Left cardiac atrium (tissue), 4 donors: ENCODE measurements at regions not wholly inside any gene's neighbourhood (a gene's known extent, or its start where the extent isn't known, plus 50 kb on each side); places are given as distances from the start of the nearest gene placed in this dataset.

ENCODE experiments used
- ATAC-seq, 2 donors: fragments of 200-7000 bp; cut with Tn5 transposase; one replicate each; pipeline ENCODE4 v1.9.1; 2020; ENCODE audit warnings: mild to moderate bottlenecking in 2 of 2, moderate library complexity in 2 of 2
- DNase-seq: peaks from one replicate; pipeline ENCODE4 v3.0.0-alpha.2; 2020
- intact Hi-C, 2 donors: fragments of 100-400 bp; cut with DNase I; formaldehyde crosslinking; loops; one replicate each; pipeline versions ENCODE4 v1.14.1 to v1.15.1; 2022 to 2023
- donor health status: DM: no; HTN: yes; CAD: no.
- donor health status: DM: no; HTN: yes; CAD: no; lungs with severe emphysema.
- donor health status: DM: yes; HTN: yes; CAD: no.
- donor health status: Dilated cardiomyopathy.

DNA sequence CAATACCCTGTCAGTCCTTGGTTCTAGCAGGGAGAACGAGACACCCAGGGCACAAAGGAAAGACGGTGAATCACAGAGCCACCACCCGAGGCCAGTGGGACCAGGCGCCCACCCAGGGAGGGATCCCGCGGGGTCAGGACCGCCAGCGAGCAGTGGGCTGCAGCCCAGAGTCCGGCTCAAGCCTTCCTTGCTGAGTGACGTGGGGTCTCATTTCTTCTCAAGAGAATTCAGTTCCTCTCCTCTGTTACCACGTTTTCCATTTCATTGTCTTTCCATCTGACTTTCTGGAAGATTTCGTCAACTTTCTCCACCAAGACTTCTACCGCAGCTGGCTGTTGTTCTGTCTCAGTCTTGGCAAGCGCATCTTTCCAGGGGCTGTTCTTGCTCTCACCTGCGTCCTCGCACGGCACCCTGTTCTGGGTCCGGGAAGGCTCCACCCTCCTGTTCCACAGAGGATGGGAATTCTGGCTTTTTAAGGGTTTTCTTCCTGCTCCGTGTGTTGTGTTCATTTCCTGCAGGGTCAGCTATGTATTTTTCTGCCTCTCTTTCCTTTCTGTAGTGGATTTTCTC, 248.6 kb downstream of the NDUFA10 start:
- intact Hi-C loops = no loop called here
- DNase-seq (no peak), ATAC-seq (no peak)

DNA sequence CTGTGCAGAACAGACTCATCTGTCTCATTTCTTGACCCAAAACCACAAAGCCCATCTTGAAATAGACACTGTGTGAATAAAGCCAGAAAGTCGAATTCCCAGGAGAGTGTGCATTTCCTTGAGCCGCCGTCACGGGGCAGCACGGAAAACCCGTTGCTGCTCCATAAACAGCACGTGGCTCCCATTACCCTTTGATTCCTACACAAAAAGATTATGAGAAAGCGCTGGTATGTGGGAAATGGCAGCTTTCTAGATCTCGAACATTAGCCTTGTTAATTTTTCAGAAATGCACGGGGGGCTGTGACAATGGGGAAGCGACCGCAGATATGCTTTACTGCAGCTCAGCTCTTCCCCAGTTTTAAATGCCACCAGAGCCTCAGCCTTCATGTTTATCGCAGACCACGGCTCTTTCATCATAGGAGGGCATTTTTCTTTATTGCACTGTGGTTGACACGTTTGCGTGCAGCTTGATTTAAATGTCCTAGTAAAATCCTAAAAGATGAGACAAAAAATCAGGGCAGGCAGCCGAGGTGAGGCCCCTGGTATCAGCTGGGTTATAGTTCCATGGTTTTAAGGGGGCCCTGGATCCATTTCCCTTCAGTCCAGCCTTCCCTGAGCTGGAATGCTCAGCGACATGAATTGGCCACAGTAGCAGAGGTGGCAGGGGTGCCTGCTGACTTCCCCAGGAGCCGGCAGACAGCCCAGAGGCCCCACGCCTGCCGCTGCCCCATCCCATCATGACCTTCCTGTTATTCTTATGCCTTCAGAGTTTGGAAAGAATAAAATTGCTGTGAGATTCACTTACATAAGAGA, 249.3 kb downstream of the NDUFA10 start:
- intact Hi-C loops = no loop called here
- DNase-seq (no peak), ATAC-seq (no peak)

DNA sequence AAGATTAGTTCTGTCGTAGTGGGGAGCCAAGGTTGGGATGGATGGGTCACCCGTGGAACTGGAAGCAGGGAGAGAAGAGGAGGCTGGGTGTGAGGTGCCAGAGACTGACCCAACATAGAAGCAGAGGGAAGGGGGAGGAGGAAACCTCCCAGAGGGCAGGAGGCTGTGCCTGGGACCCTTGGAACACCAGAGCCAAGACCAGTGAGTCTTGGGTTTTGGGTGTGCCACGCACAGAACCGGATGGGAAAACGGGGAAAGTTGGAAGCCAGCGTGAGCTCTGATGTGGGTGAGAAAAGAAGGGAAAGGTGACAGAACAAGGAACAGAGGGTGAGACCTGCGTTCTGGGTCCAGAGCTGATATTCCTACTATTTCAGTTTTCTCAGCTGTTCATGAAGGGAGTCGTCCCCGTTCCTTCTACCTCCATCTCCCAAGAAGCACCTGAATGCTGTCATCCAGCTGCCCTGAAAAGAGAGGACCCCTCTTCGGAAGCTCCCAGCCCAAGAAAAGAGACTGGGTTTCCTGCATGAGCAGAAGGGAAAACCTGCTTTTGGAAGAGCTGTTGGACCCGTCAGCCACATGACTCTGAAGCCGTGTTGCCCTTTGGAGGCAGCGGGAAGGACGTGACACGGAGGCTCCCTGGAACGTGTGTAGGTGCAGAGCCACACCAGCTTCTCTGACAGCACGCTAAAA, 250.1 kb downstream of the NDUFA10 start:
- no peak for ATAC-seq
- no peak for DNase-seq
- intact Hi-C loops = no loop called here

DNA sequence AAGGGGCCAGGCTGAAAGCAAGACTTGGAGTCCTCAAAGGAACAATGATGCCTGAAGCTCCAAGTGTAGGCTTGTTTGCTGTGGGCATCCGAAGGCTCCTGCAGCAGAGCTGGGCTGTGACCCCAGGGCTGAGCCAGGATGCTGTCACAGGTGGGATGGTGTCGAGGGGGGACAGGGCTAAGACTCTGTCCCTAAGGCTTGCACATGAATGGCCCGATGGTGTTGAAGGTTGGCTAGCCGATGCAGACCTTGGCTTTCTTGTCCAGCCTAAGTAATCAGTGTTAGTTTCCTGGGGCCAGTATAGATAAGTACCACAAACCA, 251.0 kb downstream of the NDUFA10 start:
- no peak for ATAC-seq
- no peak for DNase-seq
- intact Hi-C loops = no loop called here

DNA sequence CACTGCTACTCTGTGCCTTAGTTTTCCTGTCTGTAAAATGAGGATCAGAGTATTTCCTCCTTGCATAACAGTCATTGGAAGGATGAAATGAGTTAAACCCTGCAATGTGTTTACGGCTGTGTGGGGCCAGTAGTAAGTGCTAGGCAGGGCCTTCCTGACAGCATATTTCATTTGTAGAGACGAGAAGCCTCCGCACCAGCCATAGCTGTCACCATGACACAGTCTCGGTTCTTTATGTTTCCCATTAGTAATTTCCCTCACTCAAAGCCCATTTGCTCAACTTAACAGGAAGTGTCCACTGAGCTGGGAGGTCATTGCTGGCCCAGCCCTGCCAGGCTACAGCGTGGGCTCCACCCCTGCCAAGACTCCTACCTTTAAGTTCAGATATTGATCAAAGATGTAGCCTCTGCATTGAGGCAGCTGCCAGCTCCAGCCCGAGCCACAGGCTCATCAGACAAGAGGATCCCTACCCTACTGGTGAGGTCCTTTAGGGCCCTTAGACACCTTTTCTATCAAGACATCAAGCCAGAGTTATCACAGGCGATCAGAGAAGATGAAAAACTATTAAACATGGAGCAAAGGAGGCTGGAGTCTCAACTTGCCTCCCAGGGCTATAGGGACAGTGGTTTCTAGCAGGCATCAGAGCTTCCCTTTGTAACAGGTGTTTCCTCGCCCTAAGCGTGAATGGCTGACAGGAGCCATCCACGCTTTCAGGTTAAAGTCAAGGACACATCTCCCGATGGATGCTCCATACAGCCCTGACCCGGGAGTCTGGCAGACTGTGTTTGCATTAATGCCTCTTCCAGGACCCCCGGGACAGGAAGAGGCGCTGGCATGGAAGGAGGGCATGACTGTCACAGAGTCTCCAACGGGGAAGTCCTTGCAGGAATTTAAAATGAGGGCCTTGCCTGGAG, 251.7 kb downstream of the NDUFA10 start:
- intact Hi-C loops = no loop called here
- ATAC-seq (no peak), DNase-seq (no peak)

DNA sequence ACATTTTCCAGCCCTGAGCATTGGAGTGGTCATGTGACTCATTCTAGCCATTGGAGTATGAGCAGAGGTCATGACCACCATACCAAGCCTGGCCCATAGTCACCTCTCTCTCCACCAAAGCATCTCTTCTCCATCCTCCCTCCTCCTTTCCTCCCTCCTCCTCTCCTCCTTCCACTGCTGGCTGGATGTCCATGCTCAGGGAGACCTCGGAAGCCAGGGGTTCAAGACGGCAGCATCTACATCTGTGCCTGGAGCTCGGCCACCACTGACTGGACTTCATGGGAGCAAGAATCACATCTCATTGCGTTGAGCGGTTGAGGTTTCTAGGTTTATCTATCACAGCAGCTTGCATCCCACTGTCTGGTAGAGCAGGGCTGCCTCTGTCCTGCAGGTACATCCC, 252.4 kb downstream of the NDUFA10 start:
- no peak for DNase-seq
- intact Hi-C loops = no loop called here

DNA sequence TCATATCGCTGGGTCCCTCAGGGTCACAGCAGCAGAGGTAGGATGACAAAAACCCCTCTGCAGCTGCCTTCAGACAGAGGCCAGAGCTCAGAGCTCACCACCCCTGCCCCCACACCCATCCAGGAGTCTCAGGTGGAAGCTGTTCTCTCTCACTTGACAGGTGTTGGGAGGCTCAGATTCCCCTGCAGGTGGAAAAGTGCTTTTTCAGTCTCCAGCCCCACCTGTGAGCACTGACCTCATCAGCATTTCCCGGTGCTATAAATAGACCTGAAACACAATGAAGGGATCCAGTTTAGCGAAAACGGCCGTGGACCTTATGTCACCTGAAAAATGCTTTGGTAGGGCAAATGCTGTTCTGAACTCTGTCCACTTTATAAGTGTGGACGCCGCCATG, 254.9 kb downstream of the NDUFA10 start:
- no peak for ATAC-seq

More for the DNA sequence above, 252.4 kb downstream of the NDUFA10 start:
- no peak for ATAC-seq

DNA sequence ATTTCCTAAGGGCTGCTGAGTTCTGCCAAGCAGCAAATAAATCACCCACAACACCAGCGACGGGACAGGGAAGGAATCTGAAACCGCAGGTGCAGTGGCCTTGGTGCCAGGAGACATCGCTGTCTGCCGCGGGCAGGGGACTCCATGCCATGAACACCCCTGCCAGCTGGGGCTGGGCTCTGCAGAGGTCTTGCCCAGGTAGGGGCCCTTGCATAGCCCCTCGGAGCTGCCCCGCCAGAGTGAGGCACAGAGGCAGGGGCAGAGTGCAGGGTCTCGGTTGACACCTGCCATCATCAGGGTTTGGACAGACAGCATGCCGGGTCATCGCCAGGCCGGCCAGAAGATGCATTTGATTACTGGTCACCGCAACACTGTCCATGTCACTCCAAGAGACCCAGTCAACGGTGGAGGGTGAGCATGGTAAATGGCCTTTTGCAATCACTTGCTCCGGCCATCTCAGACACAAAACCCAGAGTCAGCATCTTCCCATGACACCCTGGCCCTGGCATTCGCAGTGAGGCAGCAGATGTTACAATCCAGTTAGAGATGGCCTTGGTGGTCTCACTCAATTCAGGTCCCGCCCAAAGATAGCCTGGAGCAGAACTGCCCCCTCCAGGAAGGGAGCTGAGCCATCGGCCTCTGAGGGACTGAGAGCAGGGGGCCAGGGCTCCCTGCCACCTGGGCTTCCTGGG, 255.4 kb downstream of the NDUFA10 start:
- no peak for ATAC-seq
- no peak for DNase-seq
- intact Hi-C loops = no loop called here

More for the DNA sequence above, 254.9 kb downstream of the NDUFA10 start:
- intact Hi-C loops = no loop called here
- DNase-seq = no peak

DNA sequence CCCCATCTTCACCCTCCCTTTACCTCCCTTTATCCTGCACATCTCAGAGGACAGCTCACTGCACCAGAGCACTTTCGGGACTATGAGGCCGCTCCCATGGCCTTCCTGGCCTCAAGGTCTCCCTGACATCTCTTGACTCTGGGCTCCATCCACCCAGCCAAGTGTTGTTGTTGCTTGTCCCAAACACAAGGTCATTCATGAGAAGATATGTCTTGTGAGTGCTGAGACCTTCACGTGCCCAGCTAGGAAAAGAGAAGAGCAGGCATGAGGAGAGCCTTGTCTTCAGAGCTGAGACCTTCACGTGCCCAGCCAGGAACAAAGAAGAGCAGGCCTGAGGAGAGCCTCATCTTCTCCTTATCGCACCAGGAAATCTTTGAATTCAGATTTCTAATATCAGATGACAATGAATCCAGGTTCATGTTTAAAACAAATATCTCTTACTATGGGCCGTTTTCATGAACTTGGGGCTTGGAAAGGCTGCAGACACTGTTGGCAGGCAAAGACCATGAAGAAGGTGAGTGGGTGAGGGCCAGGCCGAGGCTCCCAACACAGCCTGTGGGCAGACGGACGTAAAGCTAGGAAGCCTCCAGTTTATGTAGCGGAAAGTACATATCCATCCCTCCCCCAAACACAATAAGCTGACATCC, 256.1 kb downstream of the NDUFA10 start:
- ATAC-seq (no peak), DNase-seq (no peak)
- intact Hi-C loops = no loop called here

DNA sequence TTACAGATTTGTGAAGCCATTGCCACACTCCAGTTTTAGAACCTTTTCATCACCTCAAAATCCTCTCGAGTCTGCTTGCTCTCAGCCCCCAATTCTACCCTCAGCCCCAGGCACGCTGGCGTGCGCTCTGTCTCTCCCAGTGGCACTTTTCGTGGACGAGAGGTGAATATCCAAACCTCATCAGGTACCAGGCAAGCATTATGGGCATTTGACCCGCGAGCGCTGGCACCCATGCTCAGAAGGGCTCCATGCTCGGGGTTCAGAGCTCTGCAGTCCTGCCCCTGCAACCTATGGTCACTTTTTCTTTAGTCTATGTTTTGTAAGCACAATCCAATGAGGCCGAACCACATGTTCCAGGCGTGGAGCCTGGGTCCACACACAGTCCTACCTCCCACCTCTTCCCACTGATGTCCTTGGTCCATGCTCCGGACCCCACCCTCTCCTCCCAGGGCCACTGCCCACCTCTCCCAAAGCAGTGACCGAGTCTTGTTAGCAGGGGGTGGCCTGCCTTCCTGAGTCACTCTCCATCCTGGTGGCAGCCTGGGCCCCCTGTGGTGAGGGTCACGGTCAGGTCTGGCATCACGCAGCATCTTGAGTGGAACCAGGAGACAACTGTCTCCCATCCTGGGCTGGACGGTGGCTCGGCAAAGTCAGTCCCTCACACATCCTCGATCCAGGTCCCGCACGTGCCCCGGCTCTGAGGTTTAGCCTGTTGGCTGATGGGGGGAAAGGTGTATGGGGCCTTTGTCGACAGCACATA, 256.9 kb downstream of the NDUFA10 start:
- DNase-seq (no peak), ATAC-seq (no peak)
- intact Hi-C loops = no loop called here

DNA sequence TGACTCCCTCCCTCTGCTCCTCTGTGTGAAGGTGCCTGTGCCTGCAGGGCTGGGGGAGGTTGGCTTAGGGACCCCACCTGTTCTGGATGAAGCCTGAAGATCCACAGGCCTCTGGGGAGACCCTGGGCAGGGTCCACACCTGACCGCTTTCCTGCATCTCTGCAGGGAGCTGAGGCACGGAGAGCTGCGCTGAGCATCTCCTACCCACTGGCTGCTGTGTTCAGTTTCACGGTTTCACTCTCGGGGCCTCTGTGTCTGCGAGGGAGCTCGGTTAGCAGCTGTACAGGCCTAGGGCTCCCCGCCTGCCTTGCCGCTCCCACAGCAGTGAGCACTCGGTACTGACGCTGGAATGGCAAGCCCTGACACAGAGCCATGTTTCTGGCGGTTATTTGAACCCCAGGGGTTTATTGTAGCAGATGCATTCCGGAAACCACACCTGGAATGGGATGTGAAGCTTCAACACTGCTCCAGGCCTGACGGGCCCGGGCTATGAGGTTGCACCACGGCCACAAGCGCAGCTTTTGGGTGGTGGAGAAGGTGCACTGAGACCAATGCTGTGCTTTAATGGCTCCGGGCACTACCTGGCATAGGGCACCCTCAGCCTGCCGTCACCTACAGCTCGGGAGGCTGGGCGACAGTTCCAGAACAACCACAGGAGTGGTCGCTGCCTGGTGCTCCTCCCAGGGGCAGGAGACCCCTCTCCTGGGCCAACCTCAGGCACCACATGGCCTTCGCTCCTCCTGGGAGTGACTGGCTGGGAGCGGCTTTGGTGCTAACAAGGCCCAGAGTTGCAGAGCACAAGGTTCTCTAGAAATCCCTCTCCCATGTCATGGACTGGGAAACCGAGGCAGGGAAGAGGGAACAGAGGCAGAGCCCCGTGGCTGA, 257.9 kb downstream of the NDUFA10 start:
- DNase-seq (no peak), ATAC-seq (no peak)
- intact Hi-C loops = no loop called here

DNA sequence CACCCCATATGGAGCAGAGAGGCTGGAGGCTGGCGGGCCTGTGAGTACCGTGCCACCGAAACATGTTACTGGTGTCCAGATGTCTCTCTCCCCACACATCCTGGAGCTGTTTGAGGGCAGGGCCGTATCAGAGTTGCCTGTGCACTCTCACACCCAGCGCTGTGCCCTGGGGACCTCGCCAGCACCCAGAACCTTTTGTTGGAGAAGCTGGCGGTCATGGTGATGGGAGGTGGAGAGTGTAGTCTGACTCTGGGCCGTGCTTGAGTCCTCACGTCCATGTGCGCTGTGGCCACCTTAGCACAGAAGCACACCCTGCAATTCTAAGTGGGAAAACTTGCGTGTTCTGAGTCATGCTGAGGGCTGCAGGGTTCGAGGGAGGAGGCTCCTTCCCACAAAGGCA, 259.2 kb downstream of the NDUFA10 start:
- ATAC-seq (no peak), DNase-seq (no peak)
- intact Hi-C loops = no loop called here

DNA sequence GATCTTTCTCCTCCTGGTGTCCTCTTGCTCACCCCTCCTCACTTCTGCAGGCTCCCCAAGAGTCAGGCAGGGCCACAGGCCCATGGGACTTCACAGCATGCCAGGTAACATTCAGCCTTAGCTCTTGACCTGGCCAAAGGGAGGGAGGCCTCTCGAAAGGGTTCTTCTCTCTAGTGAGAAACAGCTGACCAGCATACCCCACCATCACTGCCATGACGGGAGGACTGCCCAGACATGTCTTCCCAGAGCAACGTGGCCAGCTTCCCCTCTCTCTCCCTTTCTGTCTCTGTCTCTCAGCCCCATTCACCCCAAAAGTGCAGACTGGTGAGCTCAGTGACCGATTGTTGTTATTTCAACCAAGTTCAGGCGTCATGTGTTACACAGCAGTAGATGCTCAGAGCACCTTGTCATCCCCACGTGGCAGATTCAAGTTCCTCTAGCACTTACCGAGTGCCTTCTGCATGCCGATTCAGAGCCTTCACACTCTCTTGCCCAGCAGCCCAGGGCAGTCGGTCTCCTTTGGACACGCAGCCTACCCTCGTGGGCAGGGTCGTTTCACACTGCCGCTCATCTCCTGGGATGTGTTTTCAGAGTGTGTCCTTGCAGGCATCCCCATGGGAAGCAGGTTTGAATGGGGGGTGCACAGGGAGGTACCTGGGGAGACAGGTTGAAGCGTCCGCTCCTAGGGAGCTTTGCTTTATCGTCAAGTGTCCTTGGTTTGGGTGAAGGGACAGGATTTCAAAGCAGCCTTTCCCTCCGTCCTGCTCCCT, 259.9 kb downstream of the NDUFA10 start:
- intact Hi-C loops = no loop called here
- DNase-seq = no peak
- no peak for ATAC-seq

DNA sequence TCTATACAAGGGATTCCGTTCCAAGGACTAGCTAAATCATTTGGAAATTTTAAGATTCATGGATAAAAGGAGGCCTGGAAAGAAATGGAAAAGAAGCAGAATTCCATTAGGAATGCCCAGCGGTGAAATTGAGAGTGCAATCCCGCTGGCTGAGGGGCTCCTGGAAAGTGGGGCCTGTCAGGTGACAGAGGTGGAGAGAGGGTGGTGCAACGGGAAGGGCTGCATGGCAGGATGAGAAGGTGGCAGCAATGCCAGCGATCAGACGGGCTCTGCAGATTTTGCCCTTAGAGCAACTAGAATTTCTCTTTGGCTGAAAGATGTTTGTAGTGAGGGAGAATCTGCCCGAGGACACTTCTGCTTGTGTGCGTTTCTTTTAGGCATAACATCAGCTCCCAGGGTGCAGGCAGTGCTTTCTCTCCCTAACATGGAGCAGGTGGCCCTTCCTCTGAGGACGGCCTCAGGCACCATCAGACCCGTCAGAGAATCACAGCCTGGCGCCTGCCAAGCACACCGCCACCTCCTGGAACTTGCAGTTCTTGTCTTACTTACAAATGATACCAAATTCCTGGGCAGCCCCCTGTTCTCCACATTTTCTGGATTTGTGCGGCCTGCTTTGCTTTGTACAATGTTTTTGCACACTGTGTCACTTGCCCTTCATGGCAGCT, 261.6 kb downstream of the NDUFA10 start:
- intact Hi-C loops = no loop called here
- ATAC-seq (no peak), DNase-seq (no peak)

DNA sequence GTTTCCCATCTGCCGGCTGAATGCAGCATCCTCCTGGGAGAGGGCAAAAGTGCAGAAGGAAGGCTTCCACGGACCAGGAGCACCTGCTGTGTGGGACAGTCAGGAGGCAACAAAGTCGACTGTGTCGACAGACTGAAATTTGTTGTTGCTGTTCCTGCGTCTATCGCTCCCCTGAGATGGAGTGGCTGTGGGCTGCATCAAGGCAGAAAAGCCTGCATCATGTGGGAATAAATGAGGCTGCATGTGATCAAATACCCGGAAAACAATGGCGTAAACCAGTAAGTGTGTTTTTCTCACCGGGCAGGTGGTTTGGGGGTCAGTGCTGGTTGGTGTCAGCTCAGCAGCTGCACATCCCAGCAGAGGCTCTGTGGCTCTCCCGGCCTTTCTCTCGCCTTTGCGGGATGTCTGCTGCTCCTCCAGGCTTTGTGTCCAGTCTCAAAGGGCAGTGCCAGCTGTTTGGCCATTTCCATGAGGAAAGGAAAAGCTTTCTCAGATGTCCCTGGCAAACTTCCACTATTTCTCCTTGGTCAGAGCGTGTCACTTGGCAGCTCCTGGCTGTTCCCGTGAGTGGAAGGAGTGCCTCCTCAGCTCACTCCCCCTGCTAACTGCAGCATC, 262.4 kb downstream of the NDUFA10 start:
- DNase-seq (no peak), ATAC-seq (no peak)
- intact Hi-C loops = no loop called here
